HEK293 (cell line): ENCODE measurements at regions not wholly inside any gene's neighbourhood (a gene's known extent, or its start where the extent isn't known, plus 50 kb on each side); places are given as distances from the start of the nearest gene placed in this dataset.

Experiments used
- BCL11A ChIP-seq: fragments of 450-650 bp; formaldehyde crosslinking; IDR thresholded peaks from 2 replicates; pipeline ENCODE4 v1.5.1; 2016; ENCODE audit warnings: low read depth, missing biosample characterization, missing genetic modification characterization
- BCL11B ChIP-seq: fragments of 450-650 bp; formaldehyde crosslinking; IDR thresholded peaks from 2 replicates; pipeline ENCODE4 v1.5.1; 2016; ENCODE audit warnings: low read depth, missing biosample characterization, missing genetic modification characterization
- HIC1 ChIP-seq: fragments of 450-650 bp; formaldehyde crosslinking; IDR thresholded peaks from 2 replicates; pipeline ENCODE4 v1.5.1; 2016; ENCODE audit warnings: missing biosample characterization, missing genetic modification characterization
- MYNN ChIP-seq: fragments of 450-650 bp; formaldehyde crosslinking; IDR thresholded peaks from 2 replicates; pipeline ENCODE4 v1.5.1; 2016; ENCODE audit warnings: missing biosample characterization, missing genetic modification characterization, borderline replicate concordance
- REST ChIP-seq: fragments of 450-650 bp; formaldehyde crosslinking; IDR thresholded peaks from 2 replicates; pipeline ENCODE4 v1.5.1; 2016; ENCODE audit warnings: missing biosample characterization, missing genetic modification characterization
- SALL2 ChIP-seq: fragments of 450-650 bp; formaldehyde crosslinking; IDR thresholded peaks from 2 replicates; pipeline ENCODE4 v1.5.0; 2017; ENCODE audit warnings: missing biosample characterization, mild to moderate bottlenecking, missing genetic modification characterization, borderline replicate concordance
- ZBTB26 ChIP-seq: fragments of 450-650 bp; formaldehyde crosslinking; optimal IDR thresholded peaks from 2 replicates; pipeline ENCODE3; 2016; ENCODE audit warnings: missing biosample characterization, mild to moderate bottlenecking, missing genetic modification characterization
- ZFP37 ChIP-seq: fragments of 450-650 bp; formaldehyde crosslinking; IDR thresholded peaks from 2 replicates; pipeline ENCODE4 v1.5.1; 2016; ENCODE audit warnings: missing biosample characterization, missing genetic modification characterization
- ZNF140 ChIP-seq: fragments of 450-650 bp; formaldehyde crosslinking; IDR thresholded peaks from 2 replicates; pipeline ENCODE4 v1.5.1; 2016; ENCODE audit warnings: missing biosample characterization, missing genetic modification characterization
- ZNF148 ChIP-seq: fragments of 450-650 bp; formaldehyde crosslinking; IDR thresholded peaks from 2 replicates; pipeline ENCODE4 v1.5.0; 2017; ENCODE audit warnings: missing biosample characterization, missing genetic modification characterization, borderline replicate concordance
- ZNF169 ChIP-seq: fragments of 450-650 bp; formaldehyde crosslinking; IDR thresholded peaks from 2 replicates; pipeline ENCODE4 v1.5.1; 2016; ENCODE audit warnings: missing biosample characterization, missing genetic modification characterization
- ZNF24 ChIP-seq: fragments of 450-650 bp; formaldehyde crosslinking; IDR thresholded peaks from 2 replicates; pipeline ENCODE4 v1.5.1; 2016; ENCODE audit warnings: missing biosample characterization, missing genetic modification characterization
- ZNF324 ChIP-seq: fragments of 450-650 bp; formaldehyde crosslinking; IDR thresholded peaks from 2 replicates; pipeline ENCODE4 v1.5.1; 2016; ENCODE audit warnings: missing biosample characterization, missing genetic modification characterization
- ZNF341 ChIP-seq: fragments of 450-650 bp; formaldehyde crosslinking; IDR thresholded peaks from 2 replicates; pipeline ENCODE4; 2016; ENCODE audit warnings: low read depth, missing biosample characterization, missing genetic modification characterization
- ZNF350 ChIP-seq: fragments of 450-650 bp; formaldehyde crosslinking; IDR thresholded peaks from 2 replicates; pipeline ENCODE4 v1.5.0; 2017; ENCODE audit warnings: missing biosample characterization, mild to moderate bottlenecking, missing genetic modification characterization
- ZNF518A ChIP-seq: fragments of 450-650 bp; formaldehyde crosslinking; conservative IDR thresholded peaks from 2 replicates; pipeline ENCODE4 v1.5.1; 2016; ENCODE audit warnings: low read depth, missing biosample characterization, missing genetic modification characterization
- ZNF549 ChIP-seq: fragments of 450-650 bp; IDR thresholded peaks from 2 replicates; pipeline ENCODE4 v1.5.1; 2018; ENCODE audit warnings: missing biosample characterization, missing genetic modification characterization, mild to moderate bottlenecking, inconsistent platforms, moderate library complexity
- ZNF561 ChIP-seq: fragments of 450-650 bp; IDR thresholded peaks from 2 replicates; pipeline ENCODE4 v1.5.1; 2018; ENCODE audit warnings: missing biosample characterization, missing genetic modification characterization, borderline replicate concordance
- ZNF626 ChIP-seq: fragments of 450-650 bp; sonication (Bioruptor Pico); formaldehyde crosslinking; IDR thresholded peaks from 2 replicates; pipeline ENCODE4 v1.5.1; 2018; ENCODE audit warnings: missing biosample characterization, missing genetic modification characterization, inconsistent platforms
- ZNF639 ChIP-seq: fragments of 450-650 bp; formaldehyde crosslinking; IDR thresholded peaks from 2 replicates; pipeline ENCODE4 v1.5.1; 2016; ENCODE audit warnings: missing biosample characterization, missing genetic modification characterization
- ZNF654 ChIP-seq: fragments of 450-650 bp; formaldehyde crosslinking; IDR thresholded peaks from 2 replicates; pipeline ENCODE4 v1.5.1; 2016; ENCODE audit warnings: low read depth, missing biosample characterization, missing genetic modification characterization
- ZNF660 ChIP-seq: fragments of 450-650 bp; IDR thresholded peaks from 2 replicates; pipeline ENCODE4 v1.5.1; 2018; ENCODE audit warnings: missing biosample characterization, mild to moderate bottlenecking, missing genetic modification characterization

GRCh38 chr15:79179108-79179561 is 88.6 kb upstream of the RASGRF1 start (continued):
- TF ChIP-seq REST (tag by site-specific recombination) (no peak), ZNF654 (tag by site-specific recombination) (no peak), ZFP37 (tag by site-specific recombination) (peak; percentile 77), ZNF140 (tag by site-specific recombination) (no peak), ZNF639 (tag by site-specific recombination) (peak; percentile 81; the same call in 1 of the 2 replicates), ZNF660 (tag by site-specific recombination) (peak; percentile 93), SALL2 (no peak), ZNF24 (peak; percentile 82), ZNF561 (tag by site-specific recombination) (no peak), BCL11B (tag by site-specific recombination) (no peak), MYNN (tag by site-specific recombination) (no peak), ZNF148 (no peak), ZBTB26 (tag by site-specific recombination) (no peak), ZNF626 (no peak), ZNF341 (tag by site-specific recombination) (no peak), ZNF350 (no peak), BCL11A (tag by site-specific recombination) (peak; percentile 74; the same call in 1 of the 2 replicates), ZNF518A (0 out of 2 replicates have a peak, but pooled peaks have one; percentile 47), HIC1 (tag by site-specific recombination) (peak; percentile 84), ZNF324 (tag by site-specific recombination) (peak; percentile 89), ZNF169 (tag by site-specific recombination) (no peak), ZNF549 (tag by site-specific recombination) (no peak)
